Activated CD8-positive, alpha-beta memory T cell treated with anti-CD3 and anti-CD28 coated beads for 24 hours (primary cell): ENCODE measurements at regions not wholly inside any gene's neighbourhood (a gene's known extent, or its start where the extent isn't known, plus 50 kb on each side); places are given as distances from the start of the nearest gene placed in this dataset.
"Not testable (repeated sequence)": the region's sequence is repeated elsewhere in the genome, so short reads cannot be mapped to it uniquely, and the experiment has no call there.

ENCODE experiments used
- DNase-seq: peaks from one replicate; pipeline ENCODE4 v3.0.0-alpha.2; 2020

GRCh38 chr3:44159696-44160300 is 81.9 kb upstream of the TOPAZ1 start:
- no peak for DNase-seq

- no peak for DNase-seq
These were observed 80.9 kb upstream of the TOPAZ1 start for GRCh38 chr3:44160818-44161217.

DNA sequence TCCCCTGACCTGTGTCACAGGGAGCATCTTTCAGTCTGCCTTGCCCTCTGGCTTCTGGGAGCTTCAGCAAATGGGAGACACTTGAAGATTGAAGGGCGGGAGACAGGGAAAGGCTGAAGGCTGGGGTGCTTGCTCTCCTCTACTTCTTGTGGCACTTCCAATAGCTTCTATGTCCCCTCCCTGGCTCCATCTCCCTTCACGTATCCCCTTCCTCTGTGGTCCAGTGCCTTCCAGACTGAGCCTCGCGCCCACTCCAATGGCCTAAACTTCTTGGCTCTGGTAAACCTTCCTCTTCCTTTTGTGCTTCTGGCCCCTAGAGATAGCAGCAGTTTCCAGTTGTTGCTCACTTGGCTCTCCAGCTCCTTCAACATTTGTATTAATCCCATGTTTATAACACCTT is 69.8 kb upstream of the TOPAZ1 start:
- DNase-seq: no peak

DNA sequence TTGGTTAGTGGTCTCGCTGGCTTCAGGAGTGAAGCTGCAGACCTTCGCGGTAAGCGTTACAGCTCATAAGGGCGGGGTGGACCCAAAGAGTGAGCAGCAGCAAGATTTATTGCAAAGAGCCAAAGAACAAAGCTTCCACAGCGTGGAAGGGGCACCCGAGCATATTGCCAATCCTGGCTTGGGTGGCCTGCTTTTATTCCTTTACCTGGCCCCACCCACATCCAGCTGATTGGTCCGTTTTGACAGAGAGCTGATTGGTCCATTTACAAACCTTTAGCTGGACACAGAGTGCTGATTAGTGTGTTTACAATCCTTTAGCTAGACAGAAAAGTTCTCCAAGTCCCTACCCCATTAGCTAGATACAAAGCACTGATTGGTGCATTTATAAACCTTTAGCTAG is 69.0 kb upstream of the TOPAZ1 start:
- not testable (repeated sequence) for DNase-seq

DNA sequence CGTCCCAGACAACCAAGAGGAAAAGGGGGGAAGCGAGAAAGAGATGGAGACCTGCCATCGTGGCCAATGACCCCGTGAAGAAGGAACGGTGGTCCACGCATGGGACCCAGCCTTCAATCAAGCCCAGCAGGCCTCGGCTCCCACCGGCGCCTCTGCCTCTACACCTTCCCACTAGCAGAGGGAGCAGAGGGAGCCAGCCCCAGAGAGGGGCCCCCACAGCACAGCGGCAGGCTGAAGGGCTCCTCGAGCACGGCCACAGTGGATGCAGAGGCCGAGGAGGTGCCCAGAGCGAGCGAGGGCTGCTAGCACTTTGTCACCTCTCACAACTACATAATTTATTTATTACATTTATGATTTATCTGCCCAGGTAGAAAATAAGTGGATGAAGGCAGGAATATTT is 68.4 kb upstream of the TOPAZ1 start:
- DNase-seq: no peak

GRCh38 chr3:44175070-44175469 is 66.6 kb upstream of the TOPAZ1 start:
- no peak for DNase-seq

DNA sequence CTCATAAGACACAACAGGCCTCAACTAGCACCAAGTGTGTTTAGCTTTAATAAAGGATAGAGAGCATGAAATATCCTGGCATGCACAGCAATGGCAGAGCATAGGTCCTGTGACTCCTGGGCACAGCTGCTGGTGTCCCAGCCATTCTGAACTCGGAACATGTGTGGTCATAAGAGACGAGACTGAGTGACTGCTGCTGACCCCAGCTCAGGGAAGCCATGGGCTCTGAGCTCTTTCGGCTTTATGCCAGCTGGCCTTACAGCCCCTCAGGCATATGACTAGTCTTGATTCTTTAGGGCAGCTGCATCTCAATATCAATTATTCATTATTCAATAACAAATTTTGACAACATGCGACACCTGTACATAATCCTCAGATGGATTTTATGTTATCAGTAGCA is 62.4 kb upstream of the TOPAZ1 start:
- DNase-seq: no peak

- no peak for DNase-seq
These were observed 57.2 kb upstream of the TOPAZ1 start for GRCh38 chr3:44184319-44184953.

- DNase-seq: no peak
These were observed 56.2 kb upstream of the TOPAZ1 start for GRCh38 chr3:44185396-44185915.

- no peak for DNase-seq
These were observed 55.5 kb upstream of the TOPAZ1 start for GRCh38 chr3:44186111-44186672.

GRCh38 chr3:44186712-44187111 is 55.0 kb upstream of the TOPAZ1 start:
- DNase-seq: no peak
